Mesendoderm (in vitro differentiated cells): ENCODE measurements at regions not wholly inside any gene's neighbourhood (a gene's known extent, or its start where the extent isn't known, plus 50 kb on each side); places are given as distances from the start of the nearest gene placed in this dataset.

ENCODE experiments used
- DNase-seq: peaks from one replicate; pipeline ENCODE4 v3.0.0; 2013
- H2AK5ac ChIP-seq: 2 replicates; pipeline ENCODE4 v1.6.1; 2013; ENCODE audit warnings: low read length, inconsistent platforms
- H2BK120ac ChIP-seq: 2 replicates; pipeline ENCODE4 v1.6.1; 2013; ENCODE audit warnings: low read depth, mild to moderate bottlenecking, low read length, moderate library complexity, mixed read lengths
- H2BK15ac ChIP-seq: replicated peaks from 2 replicates; pipeline ENCODE4 v1.6.1; 2013; ENCODE audit warnings: low read depth, mild to moderate bottlenecking, moderate library complexity
- H2BK5ac ChIP-seq: 2 replicates; pipeline ENCODE4 v1.6.1; 2013; ENCODE audit warnings: low read length, inconsistent platforms
- H3K18ac ChIP-seq: 2 replicates; pipeline ENCODE4 v1.6.1; 2013; ENCODE audit warnings: mild to moderate bottlenecking, low read length, mixed read lengths
- H3K23ac ChIP-seq: one replicate; pipeline ENCODE4 v1.6.1; 2013; ENCODE audit warnings: low read length
- H3K27ac ChIP-seq: 2 replicates; pipeline ENCODE4 v1.5.1; 2013; ENCODE audit warnings: low read depth, mild to moderate bottlenecking, inconsistent platforms, low read length, moderate library complexity
- H3K27me3 ChIP-seq: 2 replicates; pipeline ENCODE4 v1.6.1; 2013; ENCODE audit warnings: low read length, control low read depth, mild to moderate bottlenecking, inconsistent platforms; ENCODE audit not compliant: insufficient read depth, poor library complexity
- H3K36me3 ChIP-seq: 2 replicates; pipeline ENCODE4 v1.6.1; 2013; ENCODE audit warnings: low read length, inconsistent platforms; ENCODE audit not compliant: control insufficient read depth, insufficient read depth
- H3K4ac ChIP-seq: one replicate; pipeline ENCODE4 v1.6.1; 2013; ENCODE audit warnings: low read depth, mild to moderate bottlenecking, low read length, moderate library complexity
- H3K4me1 ChIP-seq: 2 replicates; pipeline ENCODE4 v1.6.1; 2013; ENCODE audit warnings: low read depth, low read length, inconsistent platforms; ENCODE audit not compliant: control insufficient read depth
- H3K4me2 ChIP-seq: 2 replicates; pipeline ENCODE4 v1.6.1; 2013; ENCODE audit warnings: low read length
- H3K4me3 ChIP-seq: 2 replicates; pipeline ENCODE4 v1.5.1; 2013; ENCODE audit warnings: mild to moderate bottlenecking, low read length
- H3K56ac ChIP-seq: one replicate; pipeline ENCODE4 v1.6.1; 2013; ENCODE audit warnings: low read length
- H3K79me1 ChIP-seq: 2 replicates; pipeline ENCODE4 v1.6.1; 2013; ENCODE audit warnings: low read length, inconsistent platforms
- H3K79me2 ChIP-seq: 2 replicates; pipeline ENCODE4 v1.6.1; 2013; ENCODE audit warnings: mild to moderate bottlenecking, low read length; ENCODE audit not compliant: control insufficient read depth, insufficient read depth
- H3K9ac ChIP-seq: 2 replicates; pipeline ENCODE4 v1.6.1; 2013; ENCODE audit warnings: low read length, inconsistent platforms
- H4K5ac ChIP-seq: one replicate; pipeline ENCODE4 v1.6.1; 2013; ENCODE audit warnings: low read length
- H4K8ac ChIP-seq: one replicate; pipeline ENCODE4 v1.6.1; 2013; ENCODE audit warnings: low read depth, mild to moderate bottlenecking, control low read depth, low read length, moderate library complexity
- WGBS: extraction: QIAGEN DNeasy Blood & Tissue Kit; methylation state at CpG from one replicate; pipeline ENCODE4 v1.1.7; 2013; ENCODE audit warnings: low lambda C conversion rate, missing lambda C conversion rate; ENCODE audit not compliant: insufficient coverage; ENCODE audit errors: extremely low coverage; 5-methylcytosine and 5-hydroxymethylcytosine counted together

- no peaks in the 10 kb centered on the region for H3K27me3 ChIP-seq
- H3K4me2 ChIP-seq, result no peak overlapping the region
- no peaks in the 10 kb centered on the region for H3K4me1 ChIP-seq
- no peaks in the 10 kb centered on the region for H3K79me2 ChIP-seq
- no peak overlapping the region for H3K9ac ChIP-seq
- no peak overlapping the region for H2BK15ac ChIP-seq
- H2AK5ac ChIP-seq, result no peak overlapping the region
- H3K79me1 ChIP-seq, result no peaks in the 10 kb centered on the region
- DNase-seq, result no peak
- no peak overlapping the region for H3K18ac ChIP-seq
- no peak overlapping the region for H3K4me3 ChIP-seq
- no peak overlapping the region for H3K56ac ChIP-seq
- H3K36me3 ChIP-seq, result no peaks in the 10 kb centered on the region
- WGBS, result no CpG with 5 or more reads among the region's 6 CpGs
- no peak overlapping the region for H3K27ac ChIP-seq
- H3K4ac ChIP-seq, result no peak overlapping the region
- no peak overlapping the region for H4K5ac ChIP-seq
- H4K8ac ChIP-seq, result no peak overlapping the region
- H2BK120ac ChIP-seq, result no peak overlapping the region
- no peak overlapping the region for H2BK5ac ChIP-seq
- H3K23ac ChIP-seq, result no peak overlapping the region
These were observed 510.6 kb upstream of the RAG2 start for GRCh38 chr11:37108436-37109285.

GRCh38 chr11:37107831-37108230, 509.8 kb upstream of the RAG2 start:
- Histone ChIP-seq H3K27me3 (no peaks in the 10 kb centered on the region), H3K4me3 (no peak overlapping the region), H3K79me2 (no peaks in the 10 kb centered on the region), H3K36me3 (no peaks in the 10 kb centered on the region), H4K8ac (no peak overlapping the region), H3K23ac (no peak overlapping the region), H3K27ac (no peak overlapping the region), H4K5ac (no peak overlapping the region), H2BK120ac (no peak overlapping the region), H3K56ac (no peak overlapping the region), H2BK5ac (no peak overlapping the region), H3K4ac (no peak overlapping the region), H3K4me2 (no peak overlapping the region), H3K4me1 (no peaks in the 10 kb centered on the region), H2BK15ac (no peak overlapping the region), H3K79me1 (no peaks in the 10 kb centered on the region), H2AK5ac (no peak overlapping the region), H3K9ac (no peak overlapping the region), H3K18ac (no peak overlapping the region)
- WGBS, result no CpG with 5 or more reads among the region's 4 CpGs
- no peak for DNase-seq

GRCh38 chr11:37107415-37107814, 509.4 kb upstream of the RAG2 start:
- H3K27me3 ChIP-seq, result no peaks in the 10 kb centered on the region
- H3K4me2 ChIP-seq, result no peak overlapping the region
- H3K79me1 ChIP-seq, result no peaks in the 10 kb centered on the region
- no peak overlapping the region for H3K4me3 ChIP-seq
- H3K9ac ChIP-seq, result no peak overlapping the region
- no peak overlapping the region for H2BK120ac ChIP-seq
- no peak overlapping the region for H3K4ac ChIP-seq
- no peak overlapping the region for H3K23ac ChIP-seq
- DNase-seq, result no peak
- H3K36me3 ChIP-seq, result no peaks in the 10 kb centered on the region
- H3K79me2 ChIP-seq, result no peaks in the 10 kb centered on the region
- H3K18ac ChIP-seq, result no peak overlapping the region
- H2AK5ac ChIP-seq, result no peak overlapping the region
- H3K27ac ChIP-seq, result no peak overlapping the region
- no peak overlapping the region for H4K8ac ChIP-seq
- H2BK5ac ChIP-seq, result no peak overlapping the region
- no peak overlapping the region for H4K5ac ChIP-seq
- no peaks in the 10 kb centered on the region for H3K4me1 ChIP-seq
- no peak overlapping the region for H3K56ac ChIP-seq
- no peak overlapping the region for H2BK15ac ChIP-seq

DNA sequence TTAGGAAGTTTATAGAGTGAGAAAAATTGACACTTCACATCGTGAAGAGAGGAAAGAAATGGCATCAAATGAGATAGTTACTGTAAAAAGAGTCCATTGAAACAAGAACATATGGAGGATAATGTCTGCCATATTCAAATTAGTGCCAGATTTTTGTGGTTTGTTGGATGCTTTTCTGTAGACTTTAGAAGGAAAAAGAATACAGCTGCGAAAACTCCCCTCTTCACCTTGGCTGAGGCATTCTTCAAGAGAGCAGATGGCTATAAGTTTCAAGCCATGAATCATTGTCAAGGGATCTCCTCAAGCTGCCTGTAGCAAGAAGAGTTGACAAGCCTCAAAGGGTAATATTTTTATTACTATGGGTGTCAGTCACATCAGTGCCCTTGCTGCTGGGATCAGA, 507.4 kb upstream of the RAG2 start:
- H2BK120ac ChIP-seq, result no peak overlapping the region
- no peaks in the 10 kb centered on the region for H3K79me2 ChIP-seq
- no peaks in the 10 kb centered on the region for H3K4me1 ChIP-seq
- H3K4me3 ChIP-seq, result no peak overlapping the region
- H2AK5ac ChIP-seq, result no peak overlapping the region
- no peak overlapping the region for H3K27ac ChIP-seq
- H3K27me3 ChIP-seq, result no peaks in the 10 kb centered on the region
- DNase-seq, result no peak
- WGBS, result no CpG with 5 or more reads among the region's 2 CpGs
- no peak overlapping the region for H2BK5ac ChIP-seq
- H3K4ac ChIP-seq, result no peak overlapping the region
- no peak overlapping the region for H2BK15ac ChIP-seq
- H4K5ac ChIP-seq, result no peak overlapping the region
- H3K79me1 ChIP-seq, result no peaks in the 10 kb centered on the region
- no peak overlapping the region for H3K56ac ChIP-seq
- no peak overlapping the region for H3K23ac ChIP-seq
- no peak overlapping the region for H3K9ac ChIP-seq
- no peak overlapping the region for H3K4me2 ChIP-seq
- no peak overlapping the region for H4K8ac ChIP-seq
- H3K36me3 ChIP-seq, result no peaks in the 10 kb centered on the region
- H3K18ac ChIP-seq, result no peak overlapping the region

DNA sequence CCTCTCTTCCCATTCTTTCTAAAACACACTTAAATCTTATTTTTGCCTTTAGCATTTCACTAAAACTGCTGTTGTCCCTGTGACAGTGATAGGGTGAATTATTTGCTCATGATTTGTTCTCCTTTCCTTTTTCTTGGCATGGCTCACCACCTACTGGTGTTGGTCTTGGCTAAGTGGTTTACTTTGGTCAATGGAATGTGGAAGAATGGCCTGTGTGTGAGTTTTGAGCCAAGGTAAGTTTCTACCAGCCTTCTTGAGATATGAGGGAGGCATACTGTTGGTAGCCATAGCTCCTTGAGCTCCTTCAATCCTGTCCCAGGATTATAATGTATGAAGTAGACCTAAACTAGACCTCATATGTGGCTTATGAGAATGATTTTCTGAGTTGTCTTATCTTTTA, 506.3 kb upstream of the RAG2 start:
- H3K27ac ChIP-seq, result no peak overlapping the region
- no peak overlapping the region for H3K23ac ChIP-seq
- H4K8ac ChIP-seq, result no peak overlapping the region
- H2BK120ac ChIP-seq, result no peak overlapping the region
- H3K79me1 ChIP-seq, result no peaks in the 10 kb centered on the region
- H3K18ac ChIP-seq, result no peak overlapping the region
- H3K4ac ChIP-seq, result no peak overlapping the region
- H3K56ac ChIP-seq, result no peak overlapping the region
- no peak overlapping the region for H2BK5ac ChIP-seq
- DNase-seq, result peak; percentile 6
- H3K9ac ChIP-seq, result no peak overlapping the region
- H2BK15ac ChIP-seq, result no peak overlapping the region
- no peak overlapping the region for H3K4me2 ChIP-seq
- H3K79me2 ChIP-seq, result no peaks in the 10 kb centered on the region
- no peak overlapping the region for H2AK5ac ChIP-seq
- H3K27me3 ChIP-seq, result no peaks in the 10 kb centered on the region
- no peaks in the 10 kb centered on the region for H3K36me3 ChIP-seq
- no peaks in the 10 kb centered on the region for H3K4me1 ChIP-seq
- no peak overlapping the region for H4K5ac ChIP-seq
- H3K4me3 ChIP-seq, result no peak overlapping the region

GRCh38 chr11:37100008-37100407, 502.0 kb upstream of the RAG2 start:
- H3K79me2 ChIP-seq, result no peaks in the 10 kb centered on the region
- no peak overlapping the region for H3K4me3 ChIP-seq
- H3K36me3 ChIP-seq, result no peaks in the 10 kb centered on the region
- no peak for DNase-seq
- H2AK5ac ChIP-seq, result no peak overlapping the region
- no peak overlapping the region for H3K9ac ChIP-seq
- H4K5ac ChIP-seq, result no peak overlapping the region
- H3K56ac ChIP-seq, result no peak overlapping the region
- no peaks in the 10 kb centered on the region for H3K27me3 ChIP-seq
- no peak overlapping the region for H2BK15ac ChIP-seq
- no peak overlapping the region for H3K18ac ChIP-seq
- no peak overlapping the region for H2BK120ac ChIP-seq
- H3K4ac ChIP-seq, result no peak overlapping the region
- no peak overlapping the region for H3K4me2 ChIP-seq
- no peaks in the 10 kb centered on the region for H3K79me1 ChIP-seq
- no peak overlapping the region for H3K27ac ChIP-seq
- no CpG with 5 or more reads among the region's 1 CpG for WGBS
- H3K23ac ChIP-seq, result no peak overlapping the region
- H4K8ac ChIP-seq, result no peak overlapping the region
- H3K4me1 ChIP-seq, result no peaks in the 10 kb centered on the region
- H2BK5ac ChIP-seq, result no peak overlapping the region
